ENCODE measurements at regions not wholly inside any gene's neighbourhood (a gene's known extent, or its start where the extent isn't known, plus 50 kb on each side); places are given as distances from the start of the nearest gene placed in this dataset.

GRCh38 chr12:34311337-34311736 is 289.0 kb downstream of the ALG10 start:
- Histone ChIP-seq H3K9ac (ENCODE audit: insufficient read depth, low read length) (no peak overlapping the region), H3K4me2 (ENCODE audit: extremely low read depth, insufficient read depth, low read length) (no peak overlapping the region), H3K79me2 (ENCODE audit: control insufficient read depth, insufficient read depth, low read length) (no peaks in the 10 kb centered on the region), H3K4me1 (ENCODE audit: control insufficient read depth, extremely low read depth, insufficient read depth, low read length) (no peaks in the 10 kb centered on the region), H3K4me3 (replicated peaks in 1 of 4; ENCODE audit: control extremely low read depth in 1 of 4, insufficient read depth in 1 of 4, low read depth in 3 of 4, low read length in 4 of 4) (no peak overlapping the region), H3K27me3 (ENCODE audit: control insufficient read depth, insufficient read depth, low read length) (no peaks in the 10 kb centered on the region), H2AFZ (ENCODE audit: low read length) (no peak overlapping the region), H4K20me1 (ENCODE audit: control insufficient read depth, extremely low read depth, insufficient read depth, low read length) (no peaks in the 10 kb centered on the region), H3K9me3 (ENCODE audit: control insufficient read depth, insufficient read depth, low read depth, low read length) (no peaks in the 10 kb centered on the region), H3K36me3 (ENCODE audit: control insufficient read depth, insufficient read depth, low read length) (no peaks in the 10 kb centered on the region), H3K27ac (ENCODE audit: insufficient read depth, low read length) (no peak overlapping the region)
- TF ChIP-seq, protein P1, sequence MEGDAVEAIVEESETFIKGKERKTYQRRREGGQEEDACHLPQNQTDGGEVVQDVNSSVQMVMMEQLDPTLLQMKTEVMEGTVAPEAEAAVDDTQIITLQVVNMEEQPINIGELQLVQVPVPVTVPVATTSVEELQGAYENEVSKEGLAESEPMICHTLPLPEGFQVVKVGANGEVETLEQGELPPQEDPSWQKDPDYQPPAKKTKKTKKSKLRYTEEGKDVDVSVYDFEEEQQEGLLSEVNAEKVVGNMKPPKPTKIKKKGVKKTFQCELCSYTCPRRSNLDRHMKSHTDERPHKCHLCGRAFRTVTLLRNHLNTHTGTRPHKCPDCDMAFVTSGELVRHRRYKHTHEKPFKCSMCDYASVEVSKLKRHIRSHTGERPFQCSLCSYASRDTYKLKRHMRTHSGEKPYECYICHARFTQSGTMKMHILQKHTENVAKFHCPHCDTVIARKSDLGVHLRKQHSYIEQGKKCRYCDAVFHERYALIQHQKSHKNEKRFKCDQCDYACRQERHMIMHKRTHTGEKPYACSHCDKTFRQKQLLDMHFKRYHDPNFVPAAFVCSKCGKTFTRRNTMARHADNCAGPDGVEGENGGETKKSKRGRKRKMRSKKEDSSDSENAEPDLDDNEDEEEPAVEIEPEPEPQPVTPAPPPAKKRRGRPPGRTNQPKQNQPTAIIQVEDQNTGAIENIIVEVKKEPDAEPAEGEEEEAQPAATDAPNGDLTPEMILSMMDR (conservative IDR thresholded peaks at IDR 0.05 in 1 of 2, IDR thresholded peaks at IDR 0.05 in 1 of 2; ENCODE audit: low read depth in 1 of 2, low read length in 2 of 2): no peak
- no peak for TF ChIP-seq EZH2 (IDR thresholded peaks at IDR 0.05; ENCODE audit: low read length, missing control alignments)
- no peak for DNase-seq (ENCODE audit: low read depth in 2 of 2)

- H3K79me2 ChIP-seq (ENCODE audit: control insufficient read depth, insufficient read depth, low read length): no peaks in the 10 kb centered on the region
- TF ChIP-seq EZH2 (IDR thresholded peaks at IDR 0.05; ENCODE audit: low read length, missing control alignments): no peak
- TF ChIP-seq, protein P1 (conservative IDR thresholded peaks at IDR 0.05 in 1 of 2, IDR thresholded peaks at IDR 0.05 in 1 of 2; ENCODE audit: low read depth in 1 of 2, low read length in 2 of 2): no peak
- H3K4me3 ChIP-seq (replicated peaks in 1 of 4; ENCODE audit: control extremely low read depth in 1 of 4, insufficient read depth in 1 of 4, low read depth in 3 of 4, low read length in 4 of 4): no peak overlapping the region
- no peak overlapping the region for H3K9ac ChIP-seq (ENCODE audit: insufficient read depth, low read length)
- no peaks in the 10 kb centered on the region for H3K36me3 ChIP-seq (ENCODE audit: control insufficient read depth, insufficient read depth, low read length)
- no peak overlapping the region for H3K27ac ChIP-seq (ENCODE audit: insufficient read depth, low read length)
- H3K27me3 ChIP-seq (ENCODE audit: control insufficient read depth, insufficient read depth, low read length): no peaks in the 10 kb centered on the region
- H3K4me2 ChIP-seq (ENCODE audit: extremely low read depth, insufficient read depth, low read length): no peak overlapping the region
- DNase-seq (ENCODE audit: low read depth in 2 of 2): no peak
- H3K9me3 ChIP-seq (ENCODE audit: control insufficient read depth, insufficient read depth, low read depth, low read length): no peaks in the 10 kb centered on the region
- no peaks in the 10 kb centered on the region for H3K4me1 ChIP-seq (ENCODE audit: control insufficient read depth, extremely low read depth, insufficient read depth, low read length)
- H4K20me1 ChIP-seq (ENCODE audit: control insufficient read depth, extremely low read depth, insufficient read depth, low read length): no peaks in the 10 kb centered on the region
- H2AFZ ChIP-seq (ENCODE audit: low read length): no peak overlapping the region
Measured at GRCh38 chr12:34327671-34328070, 305.4 kb downstream of the ALG10 start.

- H4K20me1 ChIP-seq (ENCODE audit: control insufficient read depth, extremely low read depth, insufficient read depth, low read length): no peaks in the 10 kb centered on the region
Measured at GRCh38 chr12:34333337-34333736, 311.0 kb downstream of the ALG10 start.

More at GRCh38 chr12:34333337-34333736, 311.0 kb downstream of the ALG10 start:
- H3K79me2 ChIP-seq (ENCODE audit: control insufficient read depth, insufficient read depth, low read length): no peaks in the 10 kb centered on the region
- H3K4me2 ChIP-seq (ENCODE audit: extremely low read depth, insufficient read depth, low read length): no peak overlapping the region
- H3K4me3 ChIP-seq (replicated peaks in 1 of 4; ENCODE audit: control extremely low read depth in 1 of 4, insufficient read depth in 1 of 4, low read depth in 3 of 4, low read length in 4 of 4): no peak overlapping the region
- no peak for DNase-seq (ENCODE audit: low read depth in 2 of 2)
- no peaks in the 10 kb centered on the region for H3K36me3 ChIP-seq (ENCODE audit: control insufficient read depth, insufficient read depth, low read length)
- H3K9ac ChIP-seq (ENCODE audit: insufficient read depth, low read length): no peak overlapping the region
- no peak overlapping the region for H2AFZ ChIP-seq (ENCODE audit: low read length)
- TF ChIP-seq EZH2 (IDR thresholded peaks at IDR 0.05; ENCODE audit: low read length, missing control alignments): no peak
- TF ChIP-seq, protein P1 (conservative IDR thresholded peaks at IDR 0.05 in 1 of 2, IDR thresholded peaks at IDR 0.05 in 1 of 2; ENCODE audit: low read depth in 1 of 2, low read length in 2 of 2): no peak
- no peaks in the 10 kb centered on the region for H3K4me1 ChIP-seq (ENCODE audit: control insufficient read depth, extremely low read depth, insufficient read depth, low read length)
- H3K9me3 ChIP-seq (ENCODE audit: control insufficient read depth, insufficient read depth, low read depth, low read length): no peaks in the 10 kb centered on the region
- H3K27ac ChIP-seq (ENCODE audit: insufficient read depth, low read length): no peak overlapping the region
- no peaks in the 10 kb centered on the region for H3K27me3 ChIP-seq (ENCODE audit: control insufficient read depth, insufficient read depth, low read length)

All from fibroblast of lung (primary cell).